ENCODE measurements at regions not wholly inside any gene's neighbourhood (a gene's known extent, or its start where the extent isn't known, plus 50 kb on each side); places are given as distances from the start of the nearest gene placed in this dataset.

DNA sequence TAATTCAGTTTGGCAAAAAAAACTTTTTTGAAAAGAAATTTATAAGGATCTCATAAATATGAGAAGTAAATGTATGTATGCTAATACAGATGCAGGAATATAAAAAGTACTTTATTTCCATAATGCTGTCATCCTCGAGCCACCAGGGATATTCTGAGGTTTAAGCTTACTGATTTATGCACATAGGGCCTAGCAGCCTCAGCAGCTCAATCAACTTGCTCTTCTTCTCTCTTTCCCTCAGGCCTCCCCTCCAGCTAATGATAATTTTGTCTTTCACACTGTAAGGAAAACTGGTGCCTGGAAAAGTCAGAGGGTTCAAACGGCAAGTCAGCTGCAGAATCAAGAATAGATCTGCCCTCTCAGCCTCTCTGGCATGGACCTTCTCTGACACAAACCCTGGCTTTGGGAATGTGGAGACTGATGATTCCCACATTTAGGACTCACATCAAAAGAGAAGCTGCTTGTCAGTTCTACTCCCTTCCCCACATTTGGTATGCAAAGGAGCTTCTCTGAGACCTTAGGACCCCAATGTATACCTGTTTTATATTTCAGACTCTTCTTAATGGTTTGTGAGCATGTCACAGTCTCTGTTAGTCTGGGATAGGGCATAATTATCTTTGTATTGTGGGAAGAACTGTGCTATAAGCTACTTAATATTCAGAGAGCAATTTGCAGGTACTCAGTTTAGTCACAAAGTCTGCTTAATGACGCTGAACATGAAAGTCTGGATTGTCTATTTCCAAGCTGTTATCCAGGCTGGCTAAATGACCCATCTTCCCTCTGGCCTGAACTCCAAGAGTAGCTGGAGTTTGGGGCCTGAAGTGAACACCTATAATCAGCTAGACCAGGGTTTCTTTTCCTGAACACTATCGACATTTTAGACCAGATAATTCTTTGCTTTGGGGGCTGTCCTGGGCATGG lies 52.1 kb upstream of the DIPK1A start:
- no peaks in the 10 kb centered on the region for H3K9me3 Mint-ChIP-seq (ENCODE audit: unreplicated experiment)
- H3K4me3 Mint-ChIP-seq (ENCODE audit: unreplicated experiment), result no peak overlapping the region
- no peak overlapping the region for H3K27ac Mint-ChIP-seq (ENCODE audit: unreplicated experiment)
- no peak for DNase-seq (ENCODE audit: low spot score)
- no peak for TF ChIP-seq CTCF (IDR thresholded peaks at IDR 0.05; ENCODE audit: unreplicated experiment)
- peaks cover 7% of the 10 kb centered on the region for H3K4me1 Mint-ChIP-seq (ENCODE audit: unreplicated experiment)
- H3K36me3 Mint-ChIP-seq (ENCODE audit: low read depth, unreplicated experiment), result no peaks in the 10 kb centered on the region
- no peaks in the 10 kb centered on the region for H3K27me3 Mint-ChIP-seq (ENCODE audit: unreplicated experiment)

GRCh38 chr1:93014168-93014567 lies 52.9 kb upstream of the DIPK1A start:
- Mint-ChIP-seq H3K9me3 (ENCODE audit: unreplicated experiment) (no peaks in the 10 kb centered on the region), H3K36me3 (ENCODE audit: low read depth, unreplicated experiment) (no peaks in the 10 kb centered on the region), H3K27ac (ENCODE audit: unreplicated experiment) (no peak overlapping the region), H3K4me1 (ENCODE audit: unreplicated experiment) (no peaks in the 10 kb centered on the region), H3K27me3 (ENCODE audit: unreplicated experiment) (no peaks in the 10 kb centered on the region), H3K4me3 (ENCODE audit: unreplicated experiment) (no peak overlapping the region)
- TF ChIP-seq CTCF (IDR thresholded peaks at IDR 0.05; ENCODE audit: unreplicated experiment), result no peak
- DNase-seq (ENCODE audit: low spot score), result no peak

- H3K27ac Mint-ChIP-seq (ENCODE audit: unreplicated experiment), result no peak overlapping the region
- no peaks in the 10 kb centered on the region for H3K9me3 Mint-ChIP-seq (ENCODE audit: unreplicated experiment)
- no peak overlapping the region for H3K4me3 Mint-ChIP-seq (ENCODE audit: unreplicated experiment)
- H3K27me3 Mint-ChIP-seq (ENCODE audit: unreplicated experiment), result no peaks in the 10 kb centered on the region
- no peak for DNase-seq (ENCODE audit: low spot score)
- no peaks in the 10 kb centered on the region for H3K4me1 Mint-ChIP-seq (ENCODE audit: unreplicated experiment)
- no peak for TF ChIP-seq CTCF (IDR thresholded peaks at IDR 0.05; ENCODE audit: unreplicated experiment)
- no peaks in the 10 kb centered on the region for H3K36me3 Mint-ChIP-seq (ENCODE audit: low read depth, unreplicated experiment)
Observed at GRCh38 chr1:93015590-93015989, 54.3 kb upstream of the DIPK1A start.

DNA sequence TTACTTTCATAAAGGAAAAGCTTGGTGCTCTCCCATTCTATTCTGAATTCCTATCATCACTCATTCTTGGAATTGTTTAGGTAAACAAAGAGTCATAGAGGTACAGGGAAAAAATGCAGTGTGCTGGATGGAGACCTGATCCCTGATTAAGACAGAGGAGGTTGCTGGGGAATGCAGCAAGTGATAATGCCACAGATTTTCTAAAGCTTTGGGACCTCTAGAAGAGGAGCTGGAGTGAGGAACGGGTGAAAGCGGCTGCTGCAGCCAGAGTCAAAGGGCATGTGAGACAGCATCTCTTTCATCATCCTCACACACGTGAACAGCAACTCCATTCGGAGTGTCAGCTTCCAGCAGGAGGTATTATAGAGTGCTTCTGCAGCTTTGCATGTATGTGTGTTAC lies 54.9 kb upstream of the DIPK1A start:
- Mint-ChIP-seq H3K27ac (ENCODE audit: unreplicated experiment) (no peak overlapping the region), H3K4me3 (ENCODE audit: unreplicated experiment) (no peak overlapping the region), H3K27me3 (ENCODE audit: unreplicated experiment) (no peaks in the 10 kb centered on the region), H3K36me3 (ENCODE audit: low read depth, unreplicated experiment) (no peaks in the 10 kb centered on the region), H3K9me3 (ENCODE audit: unreplicated experiment) (no peaks in the 10 kb centered on the region), H3K4me1 (ENCODE audit: unreplicated experiment) (no peaks in the 10 kb centered on the region)
- TF ChIP-seq CTCF (IDR thresholded peaks at IDR 0.05; ENCODE audit: unreplicated experiment), result no peak
- DNase-seq (ENCODE audit: low spot score), result no peak

- TF ChIP-seq CTCF (IDR thresholded peaks at IDR 0.05; ENCODE audit: unreplicated experiment), result peak; percentile 92
- Mint-ChIP-seq H3K27ac (ENCODE audit: unreplicated experiment) (no peak overlapping the region), H3K9me3 (ENCODE audit: unreplicated experiment) (no peaks in the 10 kb centered on the region), H3K4me1 (ENCODE audit: unreplicated experiment) (no peaks in the 10 kb centered on the region), H3K4me3 (ENCODE audit: unreplicated experiment) (no peak overlapping the region), H3K36me3 (ENCODE audit: low read depth, unreplicated experiment) (no peaks in the 10 kb centered on the region), H3K27me3 (ENCODE audit: unreplicated experiment) (no peaks in the 10 kb centered on the region)
- no peak for DNase-seq (ENCODE audit: low spot score)
Observed at GRCh38 chr1:93021539-93022134, 57.4 kb upstream of the MTF2 start.

Measured in endothelial cell (in vitro differentiated cells).